ENCODE measurements at regions not wholly inside any gene's neighbourhood (a gene's known extent, or its start where the extent isn't known, plus 50 kb on each side); places are given as distances from the start of the nearest gene placed in this dataset.

DNA sequence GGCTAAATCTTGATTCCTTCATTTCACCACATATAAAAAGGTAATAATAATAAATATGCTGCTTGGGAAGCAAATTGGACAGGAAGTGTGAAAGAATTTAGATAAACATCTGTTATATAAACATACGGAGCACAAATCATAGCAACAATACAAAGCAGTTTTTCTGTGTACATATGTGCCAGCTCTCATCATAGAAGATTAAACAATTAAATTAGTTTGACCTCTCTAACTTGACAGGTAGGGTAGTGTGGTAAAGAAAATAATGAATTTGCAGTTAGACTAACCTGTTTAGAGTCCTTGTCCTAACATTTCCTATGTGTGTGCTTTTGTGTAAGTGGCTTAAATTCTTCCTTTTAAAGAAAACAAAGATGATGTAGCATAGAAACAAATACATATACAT is 995.7 kb upstream of the TENM4 start:
- no peak overlapping the region for H3K4me3 ChIP-seq
- in situ Hi-C loops (cut with MboI; ENCODE audit: low sequenced_read_pairs in 4 of 4) (no loop called here), intact Hi-C loops (cut with DNase I; ENCODE audit: low total_unique reads) (no loop called here)
- TF ChIP-seq CTCF (IDR thresholded peaks at IDR 0.05 in 4 of 5, conservative IDR thresholded peaks at IDR 0.05 in 1 of 5): no peak
- no peak overlapping the region for H3K27ac ChIP-seq
- no peak for DNase-seq
- H3K4me1 ChIP-seq: no peaks in the 10 kb centered on the region
- no peaks in the 10 kb centered on the region for H3K27me3 ChIP-seq
- ATAC-seq: no peak
- H3K9me3 ChIP-seq: no peaks in the 10 kb centered on the region
- no peaks in the 10 kb centered on the region for H3K36me3 ChIP-seq

DNA sequence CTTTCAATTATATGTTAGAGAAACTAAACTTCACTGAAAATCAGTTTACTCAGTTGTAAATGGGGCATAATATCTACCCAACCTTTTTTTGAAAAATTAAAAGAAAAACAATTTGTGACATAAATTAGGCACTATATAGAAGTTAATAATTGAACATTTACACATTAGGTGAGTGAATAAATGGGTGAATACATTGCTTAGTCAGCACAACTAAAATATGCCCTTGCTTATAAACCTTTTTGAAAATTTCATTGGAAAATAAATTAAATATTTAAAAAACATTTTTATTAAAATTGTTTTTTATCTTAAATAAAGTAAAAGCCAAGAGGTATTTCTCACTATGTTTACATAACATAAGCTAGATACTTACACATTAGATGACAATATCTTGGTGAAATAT is 994.5 kb upstream of the TENM4 start:
- DNase-seq: no peak
- in situ Hi-C loops (cut with MboI; ENCODE audit: low sequenced_read_pairs in 4 of 4): no loop called here
- Histone ChIP-seq H3K27me3 (no peaks in the 10 kb centered on the region), H3K4me1 (no peaks in the 10 kb centered on the region), H3K9me3 (no peaks in the 10 kb centered on the region), H3K4me3 (no peak overlapping the region), H3K36me3 (no peaks in the 10 kb centered on the region), H3K27ac (no peak overlapping the region)
- ATAC-seq: no peak
- TF ChIP-seq POLR2A (IDR thresholded peaks at IDR 0.05) (no peak), CTCF (IDR thresholded peaks at IDR 0.05 in 4 of 5, conservative IDR thresholded peaks at IDR 0.05 in 1 of 5) (no peak)
- intact Hi-C loops (cut with DNase I; ENCODE audit: low total_unique reads): no loop called here

- no peaks in the 10 kb centered on the region for H3K9me3 ChIP-seq
- no peaks in the 10 kb centered on the region for H3K36me3 ChIP-seq
- TF ChIP-seq POLR2A (IDR thresholded peaks at IDR 0.05) (no peak), CTCF (IDR thresholded peaks at IDR 0.05 in 4 of 5, conservative IDR thresholded peaks at IDR 0.05 in 1 of 5) (no peak)
- DNase-seq (no peak), ATAC-seq (no peak)
- in situ Hi-C loops (cut with MboI; ENCODE audit: low sequenced_read_pairs in 4 of 4) (no loop called here), intact Hi-C loops (cut with DNase I; ENCODE audit: low total_unique reads) (no loop called here)
- H3K4me3 ChIP-seq: no peak overlapping the region
- no peaks in the 10 kb centered on the region for H3K27me3 ChIP-seq
- H3K4me1 ChIP-seq: no peaks in the 10 kb centered on the region
- no peak overlapping the region for H3K27ac ChIP-seq
Observed at GRCh38 chr11:80432057-80432456, 991.2 kb upstream of the TENM4 start.

DNA sequence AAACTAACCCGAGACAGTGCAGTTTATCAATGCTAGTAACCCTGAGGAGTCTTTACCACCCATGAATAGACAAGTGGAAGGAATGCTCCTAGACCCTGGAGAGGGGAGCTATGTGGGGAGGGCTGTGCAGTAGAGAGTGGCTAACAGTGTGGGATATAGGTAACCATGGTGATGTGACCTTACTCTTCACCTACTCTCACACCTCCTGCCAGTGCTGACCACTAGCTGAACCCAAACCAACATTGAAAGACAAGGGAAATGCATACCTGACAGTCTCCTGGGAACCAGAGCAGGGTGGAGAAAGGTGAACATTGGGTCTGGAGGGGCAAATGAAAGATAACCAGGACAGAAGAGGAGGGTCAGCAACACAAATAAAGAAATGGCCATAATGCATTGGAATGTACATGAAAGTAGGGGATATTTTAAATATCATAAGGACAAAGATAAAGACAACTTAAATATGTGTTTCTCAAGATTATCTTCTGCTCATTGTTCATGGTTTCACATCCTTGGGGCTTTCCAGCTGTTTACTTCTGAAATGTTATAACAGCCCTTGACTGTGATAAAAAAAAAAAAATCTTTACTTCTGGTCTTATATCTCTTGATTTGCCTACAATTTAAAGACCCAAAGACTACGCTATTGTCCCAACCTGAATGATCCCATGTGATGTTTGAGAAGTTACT is 983.3 kb upstream of the TENM4 start:
- no peak overlapping the region for H3K4me3 ChIP-seq
- intact Hi-C loops (cut with DNase I; ENCODE audit: low total_unique reads): no loop called here
- DNase-seq (no peak), ATAC-seq (no peak)
- H3K36me3 ChIP-seq: no peaks in the 10 kb centered on the region
- no peaks in the 10 kb centered on the region for H3K9me3 ChIP-seq
- in situ Hi-C loops (cut with MboI; ENCODE audit: low sequenced_read_pairs in 4 of 4): no loop called here
- H3K4me1 ChIP-seq: no peaks in the 10 kb centered on the region
- no peak overlapping the region for H3K27ac ChIP-seq
- H3K27me3 ChIP-seq: no peaks in the 10 kb centered on the region
- no peak for TF ChIP-seq CTCF (IDR thresholded peaks at IDR 0.05 in 4 of 5, conservative IDR thresholded peaks at IDR 0.05 in 1 of 5)
- no peak for TF ChIP-seq POLR2A (IDR thresholded peaks at IDR 0.05)

DNA sequence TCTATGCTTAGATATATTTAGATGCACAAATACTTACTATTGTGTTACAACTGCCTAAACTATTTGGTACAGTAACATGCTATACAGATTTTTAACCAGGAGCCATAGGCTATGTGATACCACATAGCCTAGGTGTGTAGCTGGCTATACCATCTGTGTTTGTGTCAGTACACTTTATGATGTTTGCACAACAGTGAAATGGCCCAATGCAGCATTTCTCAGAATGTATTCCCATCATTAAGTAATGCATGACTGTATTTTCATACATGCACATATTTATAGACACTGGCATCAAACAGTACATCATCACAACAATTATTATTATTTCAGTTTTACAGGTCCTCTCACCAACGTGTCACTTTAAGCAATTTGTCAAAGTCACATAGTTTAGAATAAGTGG is 979.5 kb upstream of the TENM4 start:
- Histone ChIP-seq H3K9me3 (no peaks in the 10 kb centered on the region), H3K27ac (no peak overlapping the region), H3K4me1 (no peaks in the 10 kb centered on the region), H3K4me3 (no peak overlapping the region), H3K36me3 (no peaks in the 10 kb centered on the region), H3K27me3 (no peaks in the 10 kb centered on the region)
- ATAC-seq: no peak
- no peak for DNase-seq
- intact Hi-C loops (cut with DNase I; ENCODE audit: low total_unique reads) (no loop called here), in situ Hi-C loops (cut with MboI; ENCODE audit: low sequenced_read_pairs in 4 of 4) (no loop called here)
- TF ChIP-seq POLR2A (IDR thresholded peaks at IDR 0.05) (no peak), CTCF (IDR thresholded peaks at IDR 0.05 in 4 of 5, conservative IDR thresholded peaks at IDR 0.05 in 1 of 5) (no peak)

All from gastrocnemius medialis (tissue), 4 donors.